Muscle of back (tissue), 3 donors: ENCODE measurements at regions not wholly inside any gene's neighbourhood (a gene's known extent, or its start where the extent isn't known, plus 50 kb on each side); places are given as distances from the start of the nearest gene placed in this dataset.
A peak's percentile ranks its signal among the peaks of the same experiment; 100 is the strongest.
"Not testable (repeated sequence)": the region's sequence is repeated elsewhere in the genome, so short reads cannot be mapped to it uniquely, and the experiment has no call there.

Experiments
- DNase-seq, 3 donors: peaks; one replicate each; pipeline versions ENCODE4 v3.0.0 to v3.0.0-alpha.2; 2013

DNA sequence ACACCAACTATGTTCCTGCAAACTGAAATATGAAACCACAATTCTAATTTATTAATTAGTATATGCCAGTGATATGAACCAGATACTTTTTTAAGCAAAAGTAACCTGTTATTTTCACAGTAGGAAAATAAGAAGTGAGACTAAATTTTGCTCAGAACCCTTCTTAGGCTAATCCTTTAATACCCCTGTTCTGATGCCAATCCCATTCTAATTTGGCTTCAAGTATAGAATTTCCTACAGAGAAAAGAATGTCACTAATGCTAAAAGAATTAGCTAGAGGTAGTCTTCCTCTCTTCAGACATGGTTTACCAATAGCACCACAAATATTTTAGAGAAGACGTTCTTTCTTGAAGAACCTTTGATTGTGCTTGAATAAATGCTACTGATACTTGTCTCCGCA lies 758.4 kb downstream of the FLRT2 start:
- DNase-seq, result no peak

DNA sequence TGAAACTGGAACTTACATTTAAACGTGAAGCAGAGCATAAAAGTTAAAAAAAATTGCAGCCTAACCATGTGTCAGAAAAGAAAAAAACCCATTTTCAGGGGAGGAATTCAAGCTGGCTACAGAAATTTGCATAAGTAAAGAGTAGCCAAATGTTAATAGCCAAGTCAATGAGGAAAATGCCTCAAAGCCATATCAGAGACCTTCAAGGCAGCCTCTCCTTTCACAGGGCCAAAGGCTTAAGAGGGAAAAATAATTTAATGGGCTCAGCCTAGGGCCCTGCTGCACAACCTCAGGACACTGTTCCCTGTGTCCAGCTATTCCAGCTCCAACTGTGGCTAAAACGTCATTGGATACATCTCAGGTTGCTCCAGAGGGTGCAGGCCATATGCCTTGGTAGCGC lies 749.5 kb downstream of the FLRT2 start:
- DNase-seq, result no peak

GRCh38 chr14:86257973-86258372 lies 728.0 kb downstream of the FLRT2 start:
- no peak for DNase-seq

- DNase-seq, result no peak
Measured at GRCh38 chr14:86243158-86243557, 713.2 kb downstream of the FLRT2 start.

DNA sequence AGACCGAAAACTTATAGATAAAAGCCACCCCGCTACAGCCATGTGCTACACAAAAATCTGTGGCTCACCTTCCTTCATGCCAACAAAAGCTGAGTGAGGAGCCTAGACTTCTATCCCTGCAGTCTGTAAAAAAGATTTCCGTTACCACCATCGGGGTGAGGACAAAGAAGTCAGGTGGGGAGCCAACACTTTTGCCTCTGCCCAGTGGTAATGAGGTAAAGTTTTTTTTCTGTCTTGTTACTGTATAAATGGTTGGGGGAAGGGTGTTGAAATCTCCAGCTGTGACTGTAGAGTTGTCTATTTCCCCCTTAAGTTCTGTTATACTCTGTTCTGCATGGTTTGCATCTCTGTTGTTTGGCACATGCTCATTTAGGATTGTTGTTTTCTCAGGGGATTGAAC lies 707.8 kb downstream of the FLRT2 start:
- peak in 2 of 3 donors; percentile 1 to 23 for DNase-seq

GRCh38 chr14:86221755-86222154 lies 691.8 kb downstream of the FLRT2 start:
- DNase-seq, result no peak

DNA sequence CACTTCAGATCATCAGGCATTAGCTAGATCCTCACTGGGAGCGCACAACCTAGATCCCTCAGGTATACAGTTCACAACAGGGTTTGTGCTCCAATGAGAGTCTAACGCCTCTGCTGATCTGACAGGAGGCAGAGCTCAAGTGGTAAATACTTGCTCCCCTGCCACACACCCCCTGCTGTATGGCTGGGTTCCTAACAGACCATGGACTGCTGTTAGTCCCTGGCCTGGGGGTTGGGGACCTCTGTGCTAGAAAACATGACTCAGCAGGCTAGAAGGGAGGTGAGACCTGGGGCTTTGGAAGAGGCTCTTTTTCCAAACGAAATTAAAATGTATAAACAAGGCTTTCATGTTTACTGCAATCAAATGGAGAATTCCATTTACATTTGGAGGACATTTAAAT lies 691.1 kb downstream of the FLRT2 start:
- DNase-seq, result no peak

GRCh38 chr14:86217523-86217922 lies 687.6 kb downstream of the FLRT2 start:
- DNase-seq, result no peak

- peak in 1 of 3 donors; percentile 8 for DNase-seq
Measured at GRCh38 chr14:86203843-86204242, 673.9 kb downstream of the FLRT2 start.

DNA sequence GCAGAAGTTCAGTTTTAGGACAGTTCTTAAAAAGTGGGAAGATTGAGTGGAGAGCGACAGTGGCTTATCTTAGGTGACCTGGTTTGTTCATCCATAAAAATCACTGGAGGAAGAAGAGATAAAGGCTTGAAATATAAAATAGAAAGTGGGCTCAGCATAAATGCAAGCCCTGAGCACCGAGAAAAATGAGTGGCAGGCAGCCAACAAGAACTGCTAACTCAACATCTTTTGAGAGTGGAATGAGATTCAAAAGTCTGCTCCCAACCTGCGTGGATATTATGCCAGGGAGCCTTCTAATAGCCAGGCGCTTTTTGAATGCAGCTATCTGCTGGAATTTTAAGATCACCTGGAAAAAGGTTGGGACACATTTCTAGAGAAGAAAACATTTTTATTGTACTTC lies 666.5 kb downstream of the FLRT2 start:
- DNase-seq, result peak in 2 of 3 donors; percentile 12 to 46

- peak in 1 of 3 donors; percentile 14 for DNase-seq
Measured at GRCh38 chr14:86193756-86194155, 663.8 kb downstream of the FLRT2 start.

DNA sequence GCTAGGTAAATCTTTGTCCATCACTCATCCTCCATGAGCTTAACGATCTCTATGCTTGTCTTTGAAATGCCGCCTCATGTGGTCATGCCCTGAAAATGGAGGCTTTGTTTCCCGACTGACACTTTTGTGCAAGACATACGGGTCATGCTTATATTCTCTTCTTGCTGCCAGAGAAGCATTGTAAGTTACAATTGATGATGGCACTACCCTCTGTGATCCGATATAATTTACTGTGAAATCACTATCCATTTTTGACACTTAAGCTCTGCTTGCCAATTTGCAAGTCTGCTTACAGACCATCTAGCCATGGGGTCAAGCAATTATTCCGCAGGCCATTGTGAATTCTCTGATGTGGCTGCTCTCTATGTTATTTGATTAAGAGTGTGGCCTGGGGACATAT lies 650.0 kb downstream of the FLRT2 start:
- DNase-seq, result no peak

DNA sequence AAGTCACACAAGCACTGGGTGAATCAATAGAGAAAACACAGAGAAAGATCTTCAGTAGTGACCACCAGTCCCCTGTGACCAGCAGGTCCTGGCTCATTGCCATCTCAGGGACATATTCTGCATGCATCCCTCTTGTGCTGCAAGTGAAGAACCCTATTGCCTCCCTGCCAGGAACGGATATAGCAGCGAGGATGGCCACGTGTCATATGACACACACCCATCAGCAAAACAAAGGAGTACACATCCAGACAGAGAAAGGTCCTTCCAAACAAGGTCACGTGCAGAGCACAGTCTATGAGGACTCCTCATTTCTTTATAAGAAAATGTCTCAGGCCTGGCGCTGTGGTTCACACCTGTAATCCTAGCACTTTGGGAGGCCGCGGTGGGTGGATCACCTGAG lies 638.4 kb downstream of the FLRT2 start:
- no peak for DNase-seq

- no peak for DNase-seq
Measured at GRCh38 chr14:86166541-86166940, 636.6 kb downstream of the FLRT2 start.

- DNase-seq, result no peak
Measured at GRCh38 chr14:86153480-86153879, 623.5 kb downstream of the FLRT2 start.

DNA sequence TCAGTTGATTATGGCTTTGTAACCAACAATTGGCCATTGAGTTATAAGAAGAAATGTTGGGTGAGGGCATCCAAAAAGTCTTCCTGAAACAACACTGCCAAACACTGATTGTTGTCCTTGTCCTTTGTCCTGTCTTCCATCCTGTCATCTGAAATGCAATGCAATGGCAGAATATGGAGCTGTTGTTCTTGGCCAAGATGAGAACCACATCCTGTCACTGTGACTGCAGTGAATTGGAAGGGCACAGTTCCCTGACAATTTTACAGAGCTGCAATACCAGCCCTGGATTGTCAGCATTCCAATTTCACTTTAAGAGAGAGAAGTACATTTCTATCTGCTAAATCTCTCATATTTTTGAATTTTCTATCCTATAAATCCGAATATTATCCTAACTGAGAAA lies 613.3 kb downstream of the FLRT2 start:
- no peak for DNase-seq

DNA sequence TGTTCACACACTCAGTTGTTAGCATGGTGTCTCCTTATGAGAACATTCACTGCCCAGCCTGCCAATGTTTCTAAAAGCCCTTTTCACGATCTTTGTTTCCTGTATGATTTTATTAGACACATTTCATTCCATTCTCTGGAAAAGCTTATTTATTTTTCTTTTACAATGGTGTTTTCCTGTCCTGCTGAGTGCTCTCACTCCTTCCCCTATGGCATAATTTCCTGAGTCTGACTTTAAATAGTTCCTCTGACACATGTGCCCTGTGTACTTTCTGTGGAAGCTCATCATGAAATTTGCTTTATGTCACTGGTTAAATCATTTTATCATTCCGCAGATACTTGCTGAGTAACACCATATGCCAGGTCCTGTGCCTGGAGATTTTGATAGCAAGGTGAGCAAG lies 612.0 kb downstream of the FLRT2 start:
- no peak for DNase-seq

DNA sequence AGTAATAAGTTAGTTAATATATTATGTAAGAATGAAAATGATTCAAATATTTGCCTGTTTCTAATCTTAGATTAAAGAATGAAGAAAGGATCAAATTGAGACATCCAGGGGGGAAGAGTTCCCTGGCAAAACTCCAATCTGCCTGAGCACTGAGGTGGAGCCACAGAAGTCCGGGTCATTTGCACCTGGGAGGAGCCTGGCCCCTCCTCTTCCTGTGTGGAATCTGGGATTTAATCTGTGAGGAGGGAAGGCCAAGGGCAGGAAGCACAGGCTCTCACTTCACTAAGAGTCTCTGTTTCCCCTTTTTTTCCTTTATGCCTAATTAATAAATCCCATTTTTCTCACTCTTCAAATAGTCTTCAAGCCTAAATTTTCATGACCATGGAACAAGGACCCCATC lies 599.5 kb downstream of the FLRT2 start:
- no peak for DNase-seq

- DNase-seq, result no peak
Measured at GRCh38 chr14:86124328-86124727, 594.4 kb downstream of the FLRT2 start.

DNA sequence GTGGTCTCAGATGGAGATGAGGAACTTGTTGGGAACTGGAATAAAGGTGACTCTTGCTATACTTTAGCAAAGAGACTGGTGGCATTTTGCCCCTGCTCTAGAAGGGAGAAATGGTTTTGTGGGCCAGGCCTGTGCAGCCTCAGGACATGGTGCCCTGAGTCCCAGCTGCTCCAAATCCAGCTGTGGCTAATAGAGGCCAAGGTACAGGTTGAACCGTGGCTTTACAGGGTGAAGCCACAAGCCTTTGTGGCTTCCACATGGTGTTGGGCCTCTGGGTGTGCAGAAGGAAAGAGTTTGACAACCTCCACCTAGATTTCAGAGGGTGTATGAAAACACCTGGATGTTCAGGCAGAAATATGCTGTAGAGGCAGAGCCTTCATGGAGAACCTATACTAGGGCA lies 586.0 kb downstream of the FLRT2 start:
- DNase-seq, result no peak

DNA sequence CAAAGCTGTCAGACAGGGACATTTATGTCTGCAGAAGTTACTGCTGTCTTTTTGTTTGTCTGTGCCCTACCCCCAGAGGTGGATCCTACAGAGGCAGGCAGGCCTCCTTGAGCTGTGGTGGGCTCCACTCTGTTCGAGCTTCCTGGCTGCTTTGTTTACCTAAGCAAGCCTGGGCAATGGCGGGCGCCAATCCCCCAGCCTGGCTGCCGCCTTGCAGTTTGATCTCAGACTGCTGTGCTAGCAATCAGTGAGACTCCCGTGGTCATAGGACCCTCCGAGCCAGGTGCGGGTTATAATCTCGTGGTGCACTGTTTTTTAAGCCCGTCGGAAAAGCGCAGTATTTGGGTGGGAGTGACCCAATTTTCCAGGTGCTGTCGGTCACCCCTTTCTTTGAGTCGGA lies 580.9 kb downstream of the FLRT2 start:
- not testable (repeated sequence) for DNase-seq

DNA sequence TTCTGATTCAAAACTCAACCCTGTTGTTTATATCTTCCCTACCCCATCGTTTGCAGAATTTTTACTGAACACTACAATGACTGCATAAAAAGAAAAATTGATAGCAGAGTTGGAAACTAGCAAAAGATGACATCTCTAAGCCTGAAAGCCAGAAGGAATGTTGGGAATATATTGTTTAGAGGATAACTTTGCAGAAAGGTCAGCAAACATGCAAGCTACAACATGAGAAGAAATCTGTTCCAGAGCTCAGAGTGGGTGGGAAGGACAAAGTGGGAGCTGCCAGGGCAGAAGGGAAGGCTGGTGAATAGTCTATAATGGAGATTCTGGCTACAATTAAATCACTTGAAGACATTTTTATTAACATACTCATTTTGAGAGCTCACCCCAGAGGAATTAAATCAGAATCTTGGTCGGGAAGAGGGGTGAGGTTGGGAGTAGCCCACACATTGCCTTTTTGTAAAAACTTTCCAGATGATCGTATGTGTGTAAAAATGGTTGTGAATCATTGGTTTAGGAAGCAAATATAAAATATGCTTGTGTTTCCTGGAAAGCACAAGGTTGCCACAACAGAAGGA lies 574.8 kb downstream of the FLRT2 start:
- peak; percentile 4 to 53 (median 22) for DNase-seq

DNA sequence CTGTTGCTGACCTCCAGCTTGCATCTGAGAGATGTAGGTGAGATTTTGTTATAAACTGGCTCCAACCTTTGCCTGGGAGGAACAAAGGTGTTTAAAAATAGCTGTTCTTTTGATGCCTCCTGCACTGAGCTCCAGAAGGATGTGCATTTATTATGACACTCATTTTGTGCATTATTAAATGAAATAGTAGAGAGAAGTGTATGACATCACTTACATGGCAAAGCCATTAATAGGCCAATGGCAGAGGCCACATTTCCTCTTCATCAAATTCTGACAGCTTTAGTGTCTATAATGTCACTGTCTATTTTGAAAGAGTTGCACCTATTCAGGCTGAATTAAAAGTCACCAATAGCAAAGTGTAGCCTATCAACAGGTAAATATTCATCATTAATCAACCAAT lies 564.6 kb downstream of the FLRT2 start:
- DNase-seq, result no peak

DNA sequence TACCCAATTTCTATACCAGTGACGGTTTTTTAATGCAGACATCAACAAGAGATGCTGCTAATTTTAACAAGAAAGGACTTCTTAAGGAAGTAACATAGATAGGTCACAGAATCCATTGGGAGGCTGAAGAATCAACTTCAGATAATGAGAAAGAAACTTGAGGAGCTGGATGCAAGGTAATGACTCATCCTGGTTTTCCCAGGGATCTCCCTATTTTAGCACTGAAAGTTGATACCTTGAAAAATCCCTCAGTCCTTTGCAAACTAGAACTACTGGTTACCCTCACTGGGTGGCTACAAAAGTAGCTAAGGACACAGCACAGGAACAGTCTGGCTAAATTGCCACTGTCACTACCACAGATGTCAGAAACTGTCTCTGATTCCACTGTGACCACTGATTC lies 561.9 kb downstream of the FLRT2 start:
- no peak for DNase-seq

DNA sequence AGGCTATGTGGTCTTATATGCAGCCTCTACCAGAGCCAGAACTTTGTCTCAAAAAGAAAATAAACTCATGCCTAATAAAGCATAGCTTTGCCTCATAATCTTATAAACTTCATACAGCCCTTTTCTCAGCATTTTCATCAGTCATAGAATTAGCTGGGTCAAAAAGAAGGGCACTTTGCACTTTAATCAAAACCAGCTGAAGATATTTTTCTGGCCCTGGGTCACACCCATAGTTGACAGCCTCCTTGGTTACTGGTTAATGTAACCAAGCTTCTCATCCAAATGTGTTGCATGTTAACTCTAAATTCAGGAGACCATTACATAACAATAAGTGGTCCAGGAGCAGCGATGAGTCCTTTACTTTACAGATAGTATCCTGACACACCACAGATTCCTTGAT lies 558.2 kb downstream of the FLRT2 start:
- DNase-seq, result no peak
